DND-41 (cell line): ENCODE measurements at regions not wholly inside any gene's neighbourhood (a gene's known extent, or its start where the extent isn't known, plus 50 kb on each side); places are given as distances from the start of the nearest gene placed in this dataset.

ENCODE experiments used
- ATAC-seq: fragments of 200-7000 bp; cut with Tn5 transposase; 3 replicates; pipeline ENCODE4 v1.9.1; 2021; ENCODE audit warnings: low read depth; ENCODE audit not compliant: insufficient read depth
- DNase-seq: peaks from one replicate; pipeline ENCODE4 v3.0.0-alpha.2; 2020
- H2AFZ ChIP-seq: 2 replicates; pipeline ENCODE4 v1.6.0; 2012; ENCODE audit warnings: low read depth, low read length
- H3K27ac ChIP-seq: 2 replicates; pipeline ENCODE4 v1.5.1; 2012; ENCODE audit warnings: low read length, inconsistent platforms
- H3K27me3 ChIP-seq: fragments of 200-600 bp; sonication (generic); 2 replicates; pipeline ENCODE4 v1.6.0; 2012; ENCODE audit warnings: low read length, mild to moderate bottlenecking, inconsistent platforms; ENCODE audit not compliant: insufficient read depth, poor library complexity
- H3K36me3 ChIP-seq: 2 replicates; pipeline ENCODE4 v1.5.1; 2012; ENCODE audit warnings: low read length, inconsistent platforms; ENCODE audit not compliant: insufficient read depth
- H3K4me1 ChIP-seq: 2 replicates; pipeline ENCODE4 v1.5.1; 2012; ENCODE audit warnings: mild to moderate bottlenecking, low read length; ENCODE audit not compliant: insufficient read depth
- H3K4me2 ChIP-seq: 2 replicates; pipeline ENCODE4 v1.6.0; 2012; ENCODE audit warnings: mild to moderate bottlenecking, moderate library complexity, low read length, inconsistent platforms; ENCODE audit not compliant: insufficient read depth
- H3K4me3 ChIP-seq, 2 experiments: fragments of 200-600 bp in 1 of 2; shearing (Covaris generic) in 1 of 2; 2 replicates each; pipeline ENCODE4 v1.5.1; 2012 to 2016; ENCODE audit warnings: inconsistent platforms in 2 of 2, low read length in 2 of 2, mild to moderate bottlenecking in 2 of 2, low read depth in 1 of 2, moderate library complexity in 1 of 2
- H3K79me2 ChIP-seq: 2 replicates; pipeline ENCODE4 v1.6.0; 2012; ENCODE audit warnings: low read length, inconsistent platforms; ENCODE audit not compliant: insufficient read depth
- H3K9ac ChIP-seq: 2 replicates; pipeline ENCODE4 v1.6.0; 2012; ENCODE audit warnings: low read depth, mild to moderate bottlenecking, inconsistent platforms, low read length, moderate library complexity
- H3K9me3 ChIP-seq: 2 replicates; pipeline ENCODE4 v1.5.1; 2012; ENCODE audit warnings: low read length, moderate library complexity, mild to moderate bottlenecking, inconsistent platforms; ENCODE audit not compliant: insufficient read depth, severe bottlenecking
- H4K20me1 ChIP-seq: 2 replicates; pipeline ENCODE4 v1.6.0; 2012; ENCODE audit warnings: low read length; ENCODE audit not compliant: insufficient read depth
- EZH2 ChIP-seq: IDR thresholded peaks from 3 replicates; pipeline ENCODE4 v1.6.1; 2012; ENCODE audit warnings: borderline replicate concordance, low read depth, mild to moderate bottlenecking, moderate library complexity, low read length, inconsistent platforms; ENCODE audit not compliant: severe bottlenecking
- TF ChIP-seq, protein P1 (sequence below): IDR thresholded peaks from 2 replicates; pipeline ENCODE4 v1.5.1; 2012; ENCODE audit warnings: borderline replicate concordance, low read length, moderate library complexity, mild to moderate bottlenecking; ENCODE audit not compliant: poor library complexity, severe bottlenecking; ENCODE audit errors: extremely low read depth

DNA sequence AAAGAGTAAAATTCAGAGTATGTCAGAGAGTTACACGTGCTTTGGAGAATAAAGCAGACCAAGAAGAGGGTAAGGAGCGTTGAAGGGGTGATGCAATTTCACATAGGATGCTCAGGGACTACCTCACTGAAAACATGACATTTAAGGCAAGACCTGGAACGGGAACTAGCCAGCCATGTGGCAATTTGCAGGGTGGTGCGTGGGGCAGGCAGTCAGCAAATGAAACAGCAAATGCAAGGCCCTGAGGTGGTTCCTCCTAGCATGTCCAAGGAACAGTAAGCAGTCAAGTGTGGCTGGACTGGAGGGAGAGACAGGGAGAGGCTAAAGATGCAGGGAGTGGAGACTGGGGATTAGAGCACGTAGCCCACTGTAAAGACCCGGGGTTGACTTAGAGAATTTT, 146.1 kb upstream of the LPP start:
- no peaks in the 10 kb centered on the region for H3K36me3 ChIP-seq
- ATAC-seq (0 out of 3 replicates have a peak, but pooled peaks have one; percentile 13), DNase-seq (no peak)
- no peaks in the 10 kb centered on the region for H4K20me1 ChIP-seq
- no peak overlapping the region for H3K9ac ChIP-seq
- H2AFZ ChIP-seq = no peak overlapping the region
- 0 out of 2 replicates have a peak, but pooled peaks cover 2% of the 10 kb centered on the region for H3K4me1 ChIP-seq
- no peak overlapping the region; the same call in 1 of the 2 replicates for H3K27ac ChIP-seq
- no peak overlapping the region for H3K4me3 ChIP-seq
- H3K4me2 ChIP-seq = no peak overlapping the region
- no peaks in the 10 kb centered on the region for H3K9me3 ChIP-seq
- H3K27me3 ChIP-seq = no peaks in the 10 kb centered on the region
- H3K79me2 ChIP-seq = no peaks in the 10 kb centered on the region
- no peak for TF ChIP-seq EZH2
- TF ChIP-seq, protein P1, sequence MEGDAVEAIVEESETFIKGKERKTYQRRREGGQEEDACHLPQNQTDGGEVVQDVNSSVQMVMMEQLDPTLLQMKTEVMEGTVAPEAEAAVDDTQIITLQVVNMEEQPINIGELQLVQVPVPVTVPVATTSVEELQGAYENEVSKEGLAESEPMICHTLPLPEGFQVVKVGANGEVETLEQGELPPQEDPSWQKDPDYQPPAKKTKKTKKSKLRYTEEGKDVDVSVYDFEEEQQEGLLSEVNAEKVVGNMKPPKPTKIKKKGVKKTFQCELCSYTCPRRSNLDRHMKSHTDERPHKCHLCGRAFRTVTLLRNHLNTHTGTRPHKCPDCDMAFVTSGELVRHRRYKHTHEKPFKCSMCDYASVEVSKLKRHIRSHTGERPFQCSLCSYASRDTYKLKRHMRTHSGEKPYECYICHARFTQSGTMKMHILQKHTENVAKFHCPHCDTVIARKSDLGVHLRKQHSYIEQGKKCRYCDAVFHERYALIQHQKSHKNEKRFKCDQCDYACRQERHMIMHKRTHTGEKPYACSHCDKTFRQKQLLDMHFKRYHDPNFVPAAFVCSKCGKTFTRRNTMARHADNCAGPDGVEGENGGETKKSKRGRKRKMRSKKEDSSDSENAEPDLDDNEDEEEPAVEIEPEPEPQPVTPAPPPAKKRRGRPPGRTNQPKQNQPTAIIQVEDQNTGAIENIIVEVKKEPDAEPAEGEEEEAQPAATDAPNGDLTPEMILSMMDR = no peak

DNA sequence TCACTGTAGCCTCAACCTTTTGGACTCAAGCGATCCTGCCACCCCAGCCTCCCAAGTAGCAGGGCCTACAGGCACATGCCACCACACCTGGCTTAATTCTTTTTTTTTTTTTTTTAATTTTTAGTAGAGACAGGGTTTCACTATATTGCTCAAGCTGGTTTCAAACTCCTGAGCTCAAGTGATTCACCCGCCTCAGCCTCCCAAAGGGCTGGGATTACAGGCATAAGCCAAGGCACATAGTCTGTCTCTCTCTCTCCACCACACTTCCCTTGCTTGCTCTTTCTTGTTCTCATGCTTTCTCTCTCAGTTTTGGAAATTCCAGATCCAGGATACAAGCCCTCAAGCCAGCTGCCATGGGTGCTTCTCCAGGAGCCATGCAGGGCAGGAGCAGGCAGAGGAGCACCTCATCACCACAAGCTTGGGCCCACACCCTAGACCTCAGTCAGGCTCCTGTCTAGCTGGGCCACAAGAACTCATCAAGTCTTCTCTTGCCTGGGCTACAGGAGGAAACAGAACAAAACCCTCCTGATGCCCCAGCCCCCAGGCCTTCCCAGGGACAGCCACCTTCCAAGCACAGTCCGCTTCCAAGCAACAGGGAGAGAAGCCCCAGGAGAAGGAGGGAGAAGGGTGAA, 145.3 kb upstream of the LPP start:
- 0 out of 2 replicates have a peak overlapping the region, but pooled peaks have one; percentile 15 for H2AFZ ChIP-seq
- no peak overlapping the region for H3K4me2 ChIP-seq
- no peak overlapping the region for H3K4me3 ChIP-seq
- H3K27ac ChIP-seq = no peak overlapping the region
- H3K9me3 ChIP-seq = no peaks in the 10 kb centered on the region
- no peaks in the 10 kb centered on the region for H3K27me3 ChIP-seq
- DNase-seq = no peak
- H3K9ac ChIP-seq = no peak overlapping the region
- ATAC-seq = no peak; the same call in 2 of the 3 replicates
- no peaks in the 10 kb centered on the region for H3K36me3 ChIP-seq
- H4K20me1 ChIP-seq = no peaks in the 10 kb centered on the region
- TF ChIP-seq EZH2 = no peak
- TF ChIP-seq, protein P1 = no peak
- H3K4me1 ChIP-seq = 0 out of 2 replicates have a peak, but pooled peaks cover under 1% of the 10 kb centered on the region
- no peaks in the 10 kb centered on the region for H3K79me2 ChIP-seq

DNA sequence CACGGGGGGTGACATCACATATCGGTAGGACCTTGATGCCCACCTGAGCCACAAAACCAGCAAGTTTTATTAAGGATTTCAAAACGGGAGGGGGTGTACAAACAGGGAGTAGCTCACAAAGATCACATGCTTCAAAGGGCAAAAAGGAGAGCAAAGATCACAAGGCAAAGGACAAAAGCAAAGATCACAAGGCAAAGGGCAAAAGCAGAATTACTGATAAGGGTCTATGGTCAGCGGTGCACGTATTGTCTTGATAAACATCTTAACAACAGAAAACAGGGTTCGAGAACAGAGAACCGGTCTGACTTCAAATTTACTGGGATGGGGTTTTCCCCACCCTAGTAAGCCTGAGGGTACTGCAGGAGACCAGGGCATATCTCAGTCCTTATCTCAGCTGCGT, 143.5 kb upstream of the LPP start:
- DNase-seq = no peak
- no peak for TF ChIP-seq EZH2
- TF ChIP-seq, protein P1 = no peak
- no peaks in the 10 kb centered on the region for H3K4me1 ChIP-seq
- no peak overlapping the region for H3K27ac ChIP-seq
- no peaks in the 10 kb centered on the region for H4K20me1 ChIP-seq
- no peak for ATAC-seq
- H3K9me3 ChIP-seq = no peaks in the 10 kb centered on the region
- H3K79me2 ChIP-seq = no peaks in the 10 kb centered on the region
- H3K27me3 ChIP-seq = no peaks in the 10 kb centered on the region
- H3K9ac ChIP-seq = no peak overlapping the region
- no peak overlapping the region for H2AFZ ChIP-seq
- H3K4me2 ChIP-seq = no peak overlapping the region
- no peaks in the 10 kb centered on the region for H3K36me3 ChIP-seq
- H3K4me3 ChIP-seq = no peak overlapping the region
